HCT116 (cell line): ENCODE measurements at regions not wholly inside any gene's neighbourhood (a gene's known extent, or its start where the extent isn't known, plus 50 kb on each side); places are given as distances from the start of the nearest gene placed in this dataset.

Experiments
- CTCF ChIP-seq, 3 experiments: fragments of 200-600 bp in 1 of 3; sonication (generic) in 1 of 3; IDR thresholded peaks in 2 of 3; conservative IDR thresholded peaks in 1 of 3; 2 replicates each; pipeline ENCODE4 v1.5.1; 2012 to 2017; ENCODE audit warnings: low read depth in 2 of 3, low read length in 2 of 3, antibody characterized with exemption in 1 of 3, borderline replicate concordance in 1 of 3, control low read depth in 1 of 3, mild to moderate bottlenecking in 1 of 3, mixed read lengths in 1 of 3, mixed run types in 1 of 3, moderate library complexity in 1 of 3; ENCODE audit not compliant: insufficient read depth in 1 of 3
- REST ChIP-seq: IDR thresholded peaks from 2 replicates; pipeline ENCODE4 v1.6.1; 2012; ENCODE audit warnings: low read depth
- TCF7L2 ChIP-seq: IDR thresholded peaks from 2 replicates; pipeline ENCODE4 v1.7.0; 2011; ENCODE audit warnings: borderline replicate concordance, inconsistent platforms; ENCODE audit not compliant: insufficient read depth, insufficient read length; ENCODE audit errors: extremely low read depth

DNA sequence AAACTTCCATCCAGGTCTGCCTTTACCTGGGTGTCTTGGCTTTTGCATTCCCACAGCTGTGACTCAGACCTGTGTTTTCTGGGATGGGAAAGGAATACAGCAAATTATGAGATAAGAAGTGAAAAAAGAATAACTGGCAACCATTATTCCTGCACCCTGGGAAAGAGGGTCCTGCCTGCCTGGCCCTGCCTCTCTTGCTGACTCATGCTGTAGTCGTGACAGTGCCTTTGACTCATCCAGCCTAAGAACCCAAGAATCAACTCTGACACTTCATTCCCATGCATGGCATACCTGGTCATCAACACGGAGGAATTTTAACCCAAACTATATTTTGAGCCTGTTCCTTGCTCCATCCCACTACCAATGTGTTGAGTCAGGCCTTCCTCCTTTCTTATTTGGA, 185.4 kb upstream of the SERP2 start:
- no peak for TF ChIP-seq CTCF (IDR thresholded peaks at IDR 0.05 in 2 of 3, conservative IDR thresholded peaks at IDR 0.05 in 1 of 3; ENCODE audit: borderline replicate concordance in 1 of 3, insufficient read depth in 1 of 3, low read depth in 2 of 3, low read length in 2 of 3)
- no peak for TF ChIP-seq REST
- no peak for TF ChIP-seq TCF7L2
